ACC112 (cell line): ENCODE measurements at regions not wholly inside any gene's neighbourhood (a gene's known extent, or its start where the extent isn't known, plus 50 kb on each side); places are given as distances from the start of the nearest gene placed in this dataset.
"Not testable (repeated sequence)": the region's sequence is repeated elsewhere in the genome, so short reads cannot be mapped to it uniquely, and the experiment has no call there.

Experiments
- H2AFZ ChIP-seq: fragments of 200-600 bp; sonication (generic); one replicate; pipeline ENCODE4 v1.6.0; 2017; ENCODE audit warnings: antibody characterized with exemption, low read length; ENCODE audit not compliant: unreplicated experiment
- H3K27ac ChIP-seq: fragments of 200-600 bp; sonication (generic); 2 replicates; pipeline ENCODE4 v1.5.1; 2014; ENCODE audit warnings: low read depth, mild to moderate bottlenecking, antibody characterized with exemption, low read length, moderate library complexity
- H3K27me3 ChIP-seq: fragments of 200-600 bp; sonication (generic); 2 replicates; pipeline ENCODE4 v1.6.1; 2014; ENCODE audit warnings: mild to moderate bottlenecking, antibody characterized with exemption, low read length, moderate library complexity, mixed read lengths; ENCODE audit not compliant: insufficient read depth
- H3K36me3 ChIP-seq: fragments of 200-600 bp; sonication (generic); 2 replicates; pipeline ENCODE4 v1.6.1; 2016; ENCODE audit warnings: mild to moderate bottlenecking, antibody characterized with exemption, low read length, moderate library complexity, mixed read lengths; ENCODE audit not compliant: insufficient read depth
- H3K4me1 ChIP-seq: fragments of 200-600 bp; sonication (generic); one replicate; pipeline ENCODE4 v1.6.1; 2016; ENCODE audit warnings: low read length, mixed read lengths; ENCODE audit not compliant: insufficient read depth, unreplicated experiment, control insufficient read depth
- H3K4me3 ChIP-seq: fragments of 200-600 bp; sonication (generic); 2 replicates; pipeline ENCODE4 v1.5.1; 2014; ENCODE audit warnings: mild to moderate bottlenecking, low read depth, low read length
- H3K79me2 ChIP-seq: fragments of 200-600 bp; sonication (generic); one replicate; pipeline ENCODE4 v1.6.0; 2016; ENCODE audit warnings: low read length; ENCODE audit not compliant: control insufficient read depth, unreplicated experiment, insufficient read depth

GRCh38 chr7:69432276-69432675, 166.0 kb upstream of the AUTS2 start:
- not testable (repeated sequence) for H3K4me1 ChIP-seq, H3K4me3 ChIP-seq, H3K36me3 ChIP-seq, H2AFZ ChIP-seq, H3K27ac ChIP-seq, H3K27me3 ChIP-seq, H3K79me2 ChIP-seq

DNA sequence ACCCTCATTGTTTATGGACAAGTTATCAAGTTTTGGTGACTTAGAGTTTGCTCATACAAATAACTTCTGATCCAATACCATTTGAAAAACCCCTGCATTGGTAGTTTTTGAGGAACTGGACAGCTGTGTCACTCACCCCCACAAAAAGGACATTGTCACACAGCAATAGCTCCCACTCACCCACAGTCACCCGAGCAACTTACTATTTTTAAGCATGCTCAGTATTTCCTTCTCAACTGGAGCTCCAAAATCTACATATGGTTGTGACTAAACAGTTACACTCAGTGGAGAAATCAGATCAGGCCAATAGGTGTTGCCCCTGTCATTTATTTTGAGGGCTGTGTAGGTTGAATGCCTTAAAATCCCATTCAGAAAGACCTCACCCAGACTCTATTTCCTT, 165.2 kb upstream of the AUTS2 start:
- Histone ChIP-seq H3K4me3 (no peak overlapping the region), H3K27me3 (no peaks in the 10 kb centered on the region), H3K27ac (no peak overlapping the region), H3K36me3 (no peaks in the 10 kb centered on the region), H3K4me1 (no peaks in the 10 kb centered on the region), H2AFZ (no peak overlapping the region), H3K79me2 (no peaks in the 10 kb centered on the region)

- Histone ChIP-seq H3K27me3 (no peaks in the 10 kb centered on the region), H3K4me3 (no peak overlapping the region), H3K4me1 (no peaks in the 10 kb centered on the region), H3K27ac (no peak overlapping the region), H3K79me2 (no peaks in the 10 kb centered on the region), H3K36me3 (no peaks in the 10 kb centered on the region), H2AFZ (no peak overlapping the region)
Observed at GRCh38 chr7:69434398-69434815, 163.9 kb upstream of the AUTS2 start.

- Histone ChIP-seq H3K79me2 (no peaks in the 10 kb centered on the region), H2AFZ (no peak overlapping the region), H3K27ac (no peak overlapping the region), H3K4me1 (no peaks in the 10 kb centered on the region), H3K27me3 (no peaks in the 10 kb centered on the region), H3K36me3 (no peaks in the 10 kb centered on the region), H3K4me3 (no peak overlapping the region)
Observed at GRCh38 chr7:69435711-69436110, 162.6 kb upstream of the AUTS2 start.

GRCh38 chr7:69436946-69437345, 161.3 kb upstream of the AUTS2 start:
- H3K36me3 ChIP-seq = no peaks in the 10 kb centered on the region
- no peak overlapping the region for H3K4me3 ChIP-seq
- no peak overlapping the region for H2AFZ ChIP-seq
- H3K27me3 ChIP-seq = no peaks in the 10 kb centered on the region
- H3K79me2 ChIP-seq = no peaks in the 10 kb centered on the region
- no peak overlapping the region for H3K27ac ChIP-seq
- no peaks in the 10 kb centered on the region for H3K4me1 ChIP-seq

DNA sequence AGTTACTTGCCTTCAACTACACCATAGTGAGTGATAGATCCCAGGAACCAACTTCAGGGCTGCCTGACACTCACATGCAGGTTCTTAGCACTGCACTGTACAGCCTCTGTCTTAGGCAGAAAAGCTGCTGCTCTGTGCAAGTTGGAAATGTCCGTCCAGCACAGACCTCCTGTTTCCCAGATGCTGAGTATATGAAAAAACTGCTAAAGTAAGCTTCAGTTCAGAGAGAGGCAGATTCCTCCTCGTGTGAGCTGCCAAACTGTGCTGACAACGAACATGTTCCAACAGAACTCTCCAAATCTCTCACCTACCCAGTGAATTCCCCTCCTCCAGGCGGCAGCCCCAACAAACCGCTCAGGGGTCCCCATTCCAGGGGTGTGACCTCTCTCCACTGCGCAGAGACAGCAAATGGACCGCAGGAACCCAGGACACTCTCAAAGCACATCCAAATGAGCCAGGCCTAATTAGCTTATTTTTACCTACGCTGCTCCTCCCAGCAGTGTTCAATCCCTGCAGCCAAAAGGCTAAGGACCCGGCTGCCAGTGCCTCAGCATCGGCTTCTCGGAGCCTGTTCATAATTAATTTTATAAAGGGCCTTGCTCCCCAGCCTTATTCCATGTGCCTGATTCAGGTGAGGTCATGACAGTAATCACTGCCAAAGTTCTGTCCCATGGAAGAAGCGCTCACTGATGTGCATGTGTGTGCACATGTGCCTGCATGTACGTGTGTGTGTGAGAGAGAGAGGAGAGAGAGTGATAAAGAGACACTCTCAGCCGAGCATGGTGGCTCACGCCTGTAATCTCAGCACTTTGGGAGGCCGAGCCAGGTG, 159.5 kb upstream of the AUTS2 start:
- Histone ChIP-seq H3K36me3 (no peaks in the 10 kb centered on the region), H3K4me1 (no peaks in the 10 kb centered on the region), H3K4me3 (no peak overlapping the region), H2AFZ (no peak overlapping the region), H3K79me2 (no peaks in the 10 kb centered on the region), H3K27me3 (no peaks in the 10 kb centered on the region), H3K27ac (no peak overlapping the region)

DNA sequence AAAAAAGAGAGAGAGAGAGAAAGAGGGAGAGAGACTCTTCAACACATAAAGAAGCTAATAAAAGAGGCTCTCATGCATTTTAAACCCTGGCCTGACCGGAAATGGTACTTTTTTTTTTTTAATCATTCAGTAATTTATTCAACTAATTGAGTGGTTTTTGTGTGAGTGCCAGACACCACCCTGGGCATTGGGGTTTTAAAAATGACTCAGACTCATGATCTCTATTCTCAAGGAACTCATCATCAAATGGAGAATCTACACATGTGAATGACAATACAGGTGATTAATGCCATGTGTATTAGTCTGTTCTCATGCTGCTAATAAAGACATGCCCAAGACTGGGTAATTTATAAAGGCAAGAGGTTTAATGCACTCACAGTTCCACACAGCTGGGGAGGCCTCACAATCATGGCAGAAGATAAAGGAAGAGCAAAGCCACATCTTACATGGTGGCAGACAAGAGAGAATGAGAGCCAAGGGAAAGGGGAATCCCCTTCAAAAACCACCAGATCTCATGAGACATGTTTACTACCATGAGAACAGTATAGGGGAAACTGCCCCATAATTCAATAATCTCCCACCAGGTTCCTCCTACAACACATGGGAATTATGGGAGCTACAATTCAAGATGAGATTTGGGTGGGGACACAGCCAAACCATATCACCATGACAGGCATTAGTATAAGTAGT, 158.5 kb upstream of the AUTS2 start:
- no peaks in the 10 kb centered on the region for H3K4me1 ChIP-seq
- no peaks in the 10 kb centered on the region for H3K79me2 ChIP-seq
- H3K27ac ChIP-seq = no peak overlapping the region
- H3K36me3 ChIP-seq = no peaks in the 10 kb centered on the region
- H3K27me3 ChIP-seq = no peaks in the 10 kb centered on the region
- no peak overlapping the region for H2AFZ ChIP-seq
- no peak overlapping the region for H3K4me3 ChIP-seq

- Histone ChIP-seq H3K27me3 (no peaks in the 10 kb centered on the region), H3K36me3 (no peaks in the 10 kb centered on the region), H3K4me1 (no peaks in the 10 kb centered on the region), H3K4me3 (no peak overlapping the region), H3K79me2 (no peaks in the 10 kb centered on the region), H2AFZ (no peak overlapping the region), H3K27ac (no peak overlapping the region)
Observed at GRCh38 chr7:69440976-69441375, 157.3 kb upstream of the AUTS2 start.

DNA sequence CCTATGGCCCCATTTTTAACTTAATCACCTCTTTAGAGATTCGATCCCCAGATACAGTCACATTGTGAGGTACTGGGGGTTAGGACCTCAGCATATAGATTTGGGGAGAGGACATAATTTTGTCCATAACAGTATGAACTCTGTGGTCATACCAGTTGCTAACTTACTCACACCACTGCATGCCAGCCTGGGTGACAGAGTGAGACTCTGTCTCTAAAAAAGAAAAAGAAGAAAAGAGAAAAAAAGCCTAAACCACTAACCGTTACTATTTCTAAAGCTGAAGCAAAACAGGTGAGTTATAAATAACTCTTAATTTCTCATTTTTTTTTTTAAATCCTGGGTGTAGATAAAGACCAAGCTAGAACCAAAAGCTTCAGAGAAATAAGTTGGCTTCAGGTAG, 155.1 kb upstream of the AUTS2 start:
- Histone ChIP-seq H2AFZ (no peak overlapping the region), H3K36me3 (no peaks in the 10 kb centered on the region), H3K27me3 (no peaks in the 10 kb centered on the region), H3K79me2 (no peaks in the 10 kb centered on the region), H3K4me3 (no peak overlapping the region), H3K4me1 (no peaks in the 10 kb centered on the region), H3K27ac (no peak overlapping the region)

DNA sequence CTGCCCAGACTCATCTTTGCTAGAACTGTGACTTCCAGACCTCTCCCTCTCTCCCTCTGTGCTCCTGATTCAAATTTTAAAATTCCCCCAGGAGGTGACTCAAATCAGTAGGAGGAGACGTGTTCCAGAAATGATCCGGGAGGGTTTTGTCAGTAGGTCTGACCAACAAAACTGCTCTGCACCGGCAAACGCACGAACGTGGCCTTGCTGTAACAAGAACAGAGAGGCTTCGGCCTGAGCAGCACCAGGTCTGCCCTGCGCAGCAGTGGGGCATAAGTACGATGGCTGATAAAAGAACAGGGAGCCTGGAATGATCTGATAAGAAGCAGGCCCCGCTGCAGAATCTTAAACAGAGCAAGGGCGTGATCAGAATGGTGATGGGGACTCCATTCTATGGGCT, 152.7 kb upstream of the AUTS2 start:
- Histone ChIP-seq H3K79me2 (no peaks in the 10 kb centered on the region), H3K4me3 (no peak overlapping the region), H2AFZ (no peak overlapping the region), H3K27me3 (no peaks in the 10 kb centered on the region), H3K4me1 (no peaks in the 10 kb centered on the region), H3K27ac (no peak overlapping the region), H3K36me3 (no peaks in the 10 kb centered on the region)

DNA sequence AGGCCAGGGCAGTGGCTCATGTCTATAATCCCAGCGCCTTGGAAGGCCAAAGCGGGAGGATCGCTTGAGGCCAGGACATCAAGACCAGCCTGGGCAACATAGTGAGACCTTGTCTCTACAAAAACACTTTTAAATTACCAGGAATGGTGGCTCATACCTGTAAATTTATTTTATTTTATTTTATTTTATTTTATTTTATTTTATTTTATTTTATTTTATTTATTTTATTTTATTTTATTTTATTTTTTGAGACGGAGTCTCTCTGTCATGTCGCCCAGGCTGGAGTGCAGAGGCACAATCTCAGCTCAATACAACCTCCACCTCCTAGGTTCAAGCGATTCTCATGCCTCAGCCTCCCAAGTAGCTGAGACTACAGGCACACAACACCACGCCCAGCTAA, 152.1 kb upstream of the AUTS2 start:
- not testable (repeated sequence) for H3K36me3 ChIP-seq, H3K27me3 ChIP-seq, H3K4me1 ChIP-seq, H3K4me3 ChIP-seq, H3K79me2 ChIP-seq, H2AFZ ChIP-seq, H3K27ac ChIP-seq
